Middle frontal gyrus (tissue), 1 donor: ENCODE measurements at regions not wholly inside any gene's neighbourhood (a gene's known extent, or its start where the extent isn't known, plus 50 kb on each side); places are given as distances from the start of the nearest gene placed in this dataset.
"Not testable (repeated sequence)": the region's sequence is repeated elsewhere in the genome, so short reads cannot be mapped to it uniquely, and the experiment has no call there.

Experiments used
- DNase-seq: peaks from one replicate; pipeline ENCODE4 v3.0.0-alpha.2; 2015; ENCODE audit warnings: low spot score; ENCODE audit errors: extremely low spot score

- no peak for DNase-seq
Observed at GRCh38 chr16:64731891-64732290, 390.0 kb downstream of the CDH11 start.

- no peak for DNase-seq
Observed at GRCh38 chr16:64730261-64730660, 391.6 kb downstream of the CDH11 start.

- no peak for DNase-seq
Observed at GRCh38 chr16:64724339-64724738, 397.5 kb downstream of the CDH11 start.

- no peak for DNase-seq
Observed at GRCh38 chr16:64718486-64718885, 403.4 kb downstream of the CDH11 start.

DNA sequence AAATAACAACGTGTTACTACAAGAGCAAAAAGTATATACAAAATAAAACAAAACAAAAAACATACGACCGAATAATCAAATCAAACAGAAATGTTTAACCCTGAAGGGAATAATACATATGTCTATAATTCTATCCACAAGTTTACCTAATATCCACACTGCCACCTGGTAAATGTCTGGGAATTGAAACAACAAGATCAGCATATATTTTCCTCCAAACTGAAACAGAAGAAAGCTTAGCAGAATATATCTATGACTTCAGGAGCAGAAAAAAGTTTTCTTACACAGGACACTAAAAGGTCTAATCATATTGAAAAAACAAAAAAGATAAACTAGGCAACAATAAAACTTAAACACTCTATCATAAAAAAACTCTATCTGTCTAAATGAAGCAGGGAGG lies 404.0 kb downstream of the CDH11 start:
- DNase-seq = no peak

- no peak for DNase-seq
Observed at GRCh38 chr16:64715624-64716023, 406.2 kb downstream of the CDH11 start.

DNA sequence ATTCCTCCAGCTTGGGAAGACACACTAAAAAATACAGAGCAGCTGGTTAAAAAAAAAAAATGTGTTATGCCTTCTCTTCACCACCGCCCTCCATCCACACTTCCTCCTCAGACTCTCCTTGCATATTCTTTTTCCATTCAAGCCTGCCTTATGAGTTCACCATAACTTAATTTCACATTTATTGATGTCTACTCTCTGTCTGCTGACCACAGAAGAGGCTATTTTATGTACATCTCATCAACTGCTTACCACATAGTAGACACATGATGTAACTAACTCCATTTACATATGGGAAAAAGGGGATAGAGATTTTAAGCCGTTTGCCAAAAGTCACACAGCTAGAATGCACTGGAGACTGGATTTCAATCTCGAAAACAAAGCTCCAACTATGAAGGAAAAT lies 409.8 kb downstream of the CDH11 start:
- no peak for DNase-seq

DNA sequence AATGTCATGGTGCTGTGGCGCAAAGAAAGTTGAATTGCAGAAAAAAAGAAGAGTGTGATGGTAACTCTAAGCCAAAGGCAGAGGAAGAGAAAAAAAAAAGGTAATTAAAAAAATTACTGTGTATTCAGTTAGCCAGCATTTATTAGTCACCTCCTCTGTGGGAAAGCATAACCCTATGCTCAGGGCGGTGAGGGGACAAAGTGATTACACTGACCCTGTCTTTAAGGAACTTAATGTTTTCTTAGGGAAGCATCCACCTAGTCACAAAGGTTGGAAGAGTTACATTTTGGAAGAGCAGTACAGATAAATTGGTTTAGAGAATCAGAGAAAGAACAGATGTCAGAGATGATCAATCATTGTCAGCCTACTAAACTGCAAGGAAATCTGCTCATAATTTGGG lies 410.3 kb downstream of the CDH11 start:
- no peak for DNase-seq

- no peak for DNase-seq
Observed at GRCh38 chr16:64711026-64711425, 410.8 kb downstream of the CDH11 start.

DNA sequence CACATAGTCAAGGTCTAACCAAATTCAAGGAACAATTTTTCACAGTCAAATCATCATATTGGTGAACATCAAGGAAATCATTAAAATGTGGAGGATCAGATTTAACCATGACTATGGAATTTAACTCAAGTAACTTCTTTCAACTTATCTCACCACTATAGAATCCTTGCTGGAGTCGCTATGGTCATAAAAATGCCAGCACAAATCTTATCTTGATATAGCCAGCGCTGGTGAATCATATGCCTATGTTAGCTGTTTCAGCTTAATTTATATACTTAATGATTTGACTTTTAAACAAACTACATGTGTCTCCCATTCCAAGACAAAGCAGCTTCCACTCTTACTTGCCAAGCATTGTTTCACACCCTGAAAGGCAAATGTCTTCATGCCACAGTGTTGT lies 416.4 kb downstream of the CDH11 start:
- no peak for DNase-seq

- DNase-seq = no peak
Observed at GRCh38 chr16:64704386-64704785, 417.5 kb downstream of the CDH11 start.

DNA sequence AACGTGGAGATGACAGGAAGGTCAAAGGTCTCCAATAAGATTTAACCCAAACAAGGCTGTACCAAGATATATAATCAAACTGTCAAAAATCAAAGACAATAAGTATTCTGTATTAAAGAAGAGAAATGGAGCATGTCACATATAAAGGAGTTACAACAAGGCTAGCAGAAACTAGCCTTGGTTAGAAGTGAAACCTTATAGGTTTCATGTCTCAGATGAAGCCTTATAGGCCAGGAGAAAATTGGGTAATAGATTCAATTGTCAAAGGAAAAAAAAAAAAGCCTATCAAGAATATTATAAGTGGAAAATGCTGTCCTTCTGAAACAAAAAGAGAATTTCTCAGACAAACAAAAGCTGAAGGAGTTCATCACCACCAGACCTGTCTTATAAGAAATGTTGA lies 419.4 kb downstream of the CDH11 start:
- DNase-seq = no peak

DNA sequence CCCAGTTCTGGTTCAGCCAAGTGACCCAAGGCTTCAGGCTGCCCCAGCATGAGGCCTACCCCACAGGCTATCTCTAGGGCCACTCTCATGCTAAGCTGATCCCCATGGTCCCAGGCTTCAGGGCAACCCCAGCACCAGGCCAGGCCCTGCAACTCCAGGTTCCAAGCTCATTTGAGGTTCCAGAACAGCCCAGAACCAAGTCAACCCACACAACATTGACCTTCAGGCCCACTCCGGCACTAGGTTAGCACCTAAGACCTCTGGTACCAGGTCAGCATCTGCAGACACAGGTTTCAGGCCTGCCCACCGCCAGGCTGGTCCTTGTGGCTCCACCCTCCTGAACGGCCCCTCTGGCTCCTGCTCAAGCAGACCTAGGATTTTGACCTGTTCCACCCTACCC lies 421.2 kb downstream of the CDH11 start:
- DNase-seq = no peak

DNA sequence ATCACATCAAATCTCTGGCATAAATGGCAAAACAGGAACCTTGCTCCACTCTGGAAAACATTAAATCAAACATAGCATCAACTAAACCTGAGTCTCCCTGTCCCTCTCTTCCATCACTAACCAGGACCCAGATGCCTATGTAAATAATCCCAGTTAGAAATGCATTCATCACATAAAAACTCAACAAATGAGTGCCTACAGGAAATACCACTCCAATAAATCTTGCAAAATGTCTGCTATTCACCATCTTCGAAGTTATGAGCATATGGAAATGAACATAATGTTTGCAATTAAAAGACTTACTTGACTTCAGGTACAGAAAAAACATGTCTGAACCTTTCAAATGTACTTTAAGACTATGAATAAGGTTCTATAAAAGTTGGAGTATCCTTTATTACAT lies 425.0 kb downstream of the CDH11 start:
- DNase-seq = no peak

GRCh38 chr16:64695684-64696083 lies 426.2 kb downstream of the CDH11 start:
- DNase-seq = no peak

DNA sequence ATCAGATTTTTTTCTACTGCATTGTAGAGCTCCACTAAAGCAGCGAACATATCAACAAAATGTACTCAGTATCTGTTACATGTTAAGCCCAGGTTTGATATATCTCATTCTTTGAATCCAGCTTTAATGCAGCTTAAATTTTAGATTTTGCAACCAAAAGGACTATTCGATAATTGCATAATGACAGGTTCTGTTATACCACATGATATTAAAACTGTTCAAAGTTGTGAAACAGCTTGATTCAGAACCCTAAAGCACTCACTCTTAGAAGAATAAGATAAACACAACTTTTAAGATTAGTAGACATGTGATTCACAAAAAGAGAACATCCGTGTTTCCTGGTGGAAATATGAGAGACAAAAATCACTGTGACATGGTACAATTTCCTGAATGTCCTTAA lies 427.9 kb downstream of the CDH11 start:
- no peak for DNase-seq

DNA sequence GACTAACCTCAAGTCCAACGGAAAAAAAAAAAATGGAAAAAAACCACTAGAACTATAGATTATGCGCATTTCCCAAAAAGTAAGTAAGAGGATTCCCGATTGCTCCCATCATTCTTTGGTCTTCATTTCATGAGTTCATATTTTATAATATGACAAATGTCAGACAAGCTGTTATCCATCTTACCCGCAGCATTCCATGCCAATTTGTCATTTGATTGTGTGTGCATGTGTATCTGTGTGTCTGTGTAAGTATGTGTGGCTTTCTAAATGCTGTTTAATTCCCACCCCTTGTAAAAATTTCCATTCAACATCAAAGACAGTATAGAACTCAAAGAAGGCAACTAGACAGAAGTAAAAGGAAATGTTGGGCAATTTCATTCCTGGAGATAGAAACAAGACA lies 434.1 kb downstream of the CDH11 start:
- DNase-seq = no peak

DNA sequence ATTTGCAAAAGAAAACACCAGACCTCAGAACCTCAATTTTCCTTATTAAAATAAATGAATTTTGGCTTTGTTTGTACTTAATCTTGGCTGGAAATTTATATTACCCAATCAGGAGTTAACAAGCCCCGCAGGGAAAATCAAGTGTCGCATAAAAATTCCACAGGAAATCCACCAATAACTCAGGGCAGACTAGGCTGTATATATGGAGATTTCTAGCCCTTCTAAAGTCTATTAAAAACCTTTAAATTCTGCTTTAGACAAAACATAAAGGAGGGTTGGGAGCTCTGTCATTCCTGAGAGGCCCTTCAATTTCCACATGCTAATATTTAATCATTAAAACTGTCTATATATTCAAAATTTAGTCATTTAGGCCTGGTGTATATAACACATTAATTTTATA lies 434.7 kb downstream of the CDH11 start:
- no peak for DNase-seq

DNA sequence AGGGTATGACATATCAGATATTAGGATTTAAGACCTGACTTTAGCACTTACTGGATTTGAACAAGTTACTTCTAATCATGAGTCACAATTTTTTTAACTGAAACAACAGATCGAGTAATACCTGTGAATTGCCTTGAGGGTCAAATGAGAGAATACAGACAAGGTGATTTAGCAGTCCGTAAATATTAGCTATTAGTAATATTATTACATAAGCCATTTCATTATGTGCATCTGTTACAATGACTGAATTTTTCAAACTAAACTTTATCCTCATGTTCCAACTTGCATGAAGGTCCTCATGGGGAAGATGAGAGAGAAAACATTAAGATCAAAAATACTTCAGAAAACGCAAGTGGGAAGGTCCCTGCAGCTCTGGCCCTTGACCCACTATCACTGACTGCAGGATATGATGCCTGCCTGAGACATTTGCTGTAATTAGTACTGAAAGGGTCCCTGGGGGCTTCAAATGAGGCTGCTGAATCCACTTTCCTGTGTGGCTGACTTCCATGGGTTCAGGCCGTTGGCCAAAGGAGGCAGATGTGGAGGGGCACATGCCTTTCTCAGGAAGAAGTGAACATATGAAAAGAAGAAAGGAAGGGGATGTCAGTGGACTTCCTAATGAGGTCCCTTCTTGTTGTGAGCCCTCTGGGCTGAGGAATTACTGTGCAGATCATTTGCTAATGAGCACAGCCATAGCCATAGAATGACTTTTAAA lies 441.7 kb downstream of the CDH11 start:
- no peak for DNase-seq

DNA sequence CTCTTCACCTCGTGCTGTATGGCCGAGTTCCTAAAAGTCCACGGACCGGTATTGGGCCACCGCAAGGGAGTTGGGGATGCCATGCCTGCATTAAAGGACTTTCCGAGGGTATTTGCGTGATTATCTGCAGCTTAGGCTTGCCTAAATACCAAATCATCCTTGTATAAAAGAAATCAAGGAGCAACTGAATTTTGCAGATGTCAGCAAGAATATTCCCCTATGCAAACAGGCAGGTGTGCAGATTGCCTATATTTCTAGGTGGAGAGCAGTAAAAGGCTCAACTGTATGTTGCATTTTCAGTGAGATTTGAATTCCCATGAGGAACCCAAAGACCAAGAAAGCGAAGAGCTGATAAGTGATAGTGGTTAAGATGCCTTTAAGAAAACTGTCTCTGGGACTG lies 452.3 kb downstream of the CDH11 start:
- no peak for DNase-seq

DNA sequence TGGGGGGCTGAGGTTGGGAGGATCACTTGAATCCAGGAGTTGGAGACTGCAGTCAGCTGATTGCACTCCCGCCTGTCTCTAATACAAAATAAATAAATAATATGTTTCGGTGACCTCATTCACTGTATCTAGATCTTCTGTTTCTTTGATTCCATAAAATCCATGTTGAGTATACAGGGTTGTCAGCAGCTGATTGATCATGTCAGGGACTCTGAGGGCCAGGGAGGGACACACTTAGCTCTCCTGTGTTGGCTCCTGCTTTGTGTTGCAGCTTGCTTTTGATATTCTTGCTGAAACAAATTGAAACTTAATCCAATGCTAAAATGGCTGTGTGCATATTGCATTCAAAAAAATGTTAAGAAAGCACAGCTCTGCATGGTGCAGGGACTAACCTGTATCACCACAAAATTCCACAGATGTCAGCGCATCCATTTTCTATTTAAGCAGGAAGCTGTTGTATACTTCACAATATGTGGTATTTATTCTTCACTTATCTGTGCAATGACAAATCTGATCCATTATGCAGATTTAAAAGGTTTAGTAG lies 454.5 kb downstream of the CDH11 start:
- DNase-seq = no peak

DNA sequence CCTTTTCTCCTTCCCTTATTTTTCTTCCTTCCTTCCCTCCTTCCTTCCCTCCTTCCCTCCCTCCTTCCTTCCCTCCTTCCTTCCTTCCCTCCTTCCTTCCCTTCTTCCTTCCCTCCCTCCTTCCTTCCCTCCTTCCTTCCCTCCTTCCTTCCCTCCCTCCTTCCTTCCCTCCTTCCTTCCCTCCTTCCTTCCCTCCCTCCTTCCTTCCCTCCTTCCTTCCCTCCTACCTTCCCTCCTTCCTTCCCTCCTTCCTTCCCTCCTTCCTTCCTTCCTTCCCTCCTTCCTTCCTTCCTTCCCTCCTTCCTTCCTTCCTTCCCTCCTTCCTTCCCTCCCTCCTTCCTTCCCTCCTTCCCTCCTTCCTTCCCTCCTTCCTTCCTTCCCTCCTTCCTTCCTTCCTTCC lies 459.6 kb downstream of the CDH11 start:
- not testable (repeated sequence) for DNase-seq

- DNase-seq = no peak
Observed at GRCh38 chr16:64659866-64660265, 462.0 kb downstream of the CDH11 start.
